GM21737 (cell line): ENCODE measurements at regions not wholly inside any gene's neighbourhood (a gene's known extent, or its start where the extent isn't known, plus 50 kb on each side); places are given as distances from the start of the nearest gene placed in this dataset.
"Not testable (repeated sequence)": the region's sequence is repeated elsewhere in the genome, so short reads cannot be mapped to it uniquely, and the experiment has no call there.

ENCODE experiments used
- ATAC-seq: cut with Tn5 transposase; IDR thresholded peaks from one replicate; pipeline ENCODE4 v1.9.1; 2021; ENCODE audit warnings: mild to moderate bottlenecking, moderate library complexity; ENCODE audit not compliant: unreplicated experiment

GRCh38 chr4:179719766-179720450 lies 2277.7 kb upstream of the AGA start:
- no peak for ATAC-seq

- not testable (repeated sequence) for ATAC-seq
Measured at GRCh38 chr4:179726491-179726890, 2284.3 kb upstream of the AGA start.

- no peak for ATAC-seq
Measured at GRCh38 chr4:179728305-179728704, 2286.1 kb upstream of the AGA start.

GRCh38 chr4:179736820-179737219 lies 2294.6 kb upstream of the AGA start:
- ATAC-seq = not testable (repeated sequence)

- ATAC-seq = no peak
Measured at GRCh38 chr4:179738822-179739221, 2296.6 kb upstream of the AGA start.

GRCh38 chr4:179747218-179747910 lies 2305.1 kb upstream of the AGA start:
- ATAC-seq = no peak

GRCh38 chr4:179748837-179749236 lies 2306.6 kb upstream of the AGA start:
- ATAC-seq = no peak

- ATAC-seq = no peak
Measured at GRCh38 chr4:179750374-179750773, 2308.1 kb upstream of the AGA start.

- no peak for ATAC-seq
Measured at GRCh38 chr4:179751669-179752068, 2309.4 kb upstream of the AGA start.

GRCh38 chr4:179755322-179755721 lies 2313.1 kb upstream of the AGA start:
- no peak for ATAC-seq

- ATAC-seq = no peak
Measured at GRCh38 chr4:179757641-179758040, 2315.4 kb upstream of the AGA start.

GRCh38 chr4:179762840-179763239 lies 2320.6 kb upstream of the AGA start:
- ATAC-seq = no peak

GRCh38 chr4:179766938-179767337 lies 2324.7 kb upstream of the AGA start:
- no peak for ATAC-seq

- no peak for ATAC-seq
Measured at GRCh38 chr4:179768996-179769395, 2326.8 kb upstream of the AGA start.

GRCh38 chr4:179797738-179798137 lies 2355.5 kb upstream of the AGA start:
- no peak for ATAC-seq

- no peak for ATAC-seq
Measured at GRCh38 chr4:179803857-179804256, 2361.6 kb upstream of the AGA start.

- ATAC-seq = no peak
Measured at GRCh38 chr4:179804440-179804839, 2362.2 kb upstream of the AGA start.

GRCh38 chr4:179817317-179817716 lies 2375.1 kb upstream of the AGA start:
- ATAC-seq = no peak

- no peak for ATAC-seq
Measured at GRCh38 chr4:179823342-179823741, 2381.1 kb upstream of the AGA start.

- ATAC-seq = no peak
Measured at GRCh38 chr4:179831274-179831673, 2389.0 kb upstream of the AGA start.

GRCh38 chr4:179836179-179837075 lies 2394.2 kb upstream of the AGA start:
- ATAC-seq = no peak

GRCh38 chr4:179843370-179843769 lies 2399.8 kb upstream of the TENM3 start:
- ATAC-seq = no peak
